GM18502 (cell line): ENCODE measurements at regions not wholly inside any gene's neighbourhood (a gene's known extent, or its start where the extent isn't known, plus 50 kb on each side); places are given as distances from the start of the nearest gene placed in this dataset.

Source experiments
- ATAC-seq: cut with Tn5 transposase; IDR thresholded peaks from one replicate; pipeline ENCODE4 v1.9.1; 2021; ENCODE audit warnings: mild to moderate bottlenecking; ENCODE audit not compliant: unreplicated experiment, poor library complexity

- ATAC-seq = no peak
These were observed 487.4 kb downstream of the TNS3 start for GRCh38 chr7:47094462-47094861.

GRCh38 chr7:47093320-47094234 is 488.3 kb downstream of the TNS3 start:
- ATAC-seq = no peak

GRCh38 chr7:47092336-47092735 is 489.6 kb downstream of the TNS3 start:
- no peak for ATAC-seq

- ATAC-seq = no peak
These were observed 490.8 kb downstream of the TNS3 start for GRCh38 chr7:47091141-47091540.

- no peak for ATAC-seq
These were observed 492.4 kb downstream of the TNS3 start for GRCh38 chr7:47089461-47089860.

- no peak for ATAC-seq
These were observed 492.9 kb downstream of the TNS3 start for GRCh38 chr7:47089068-47089417.

- ATAC-seq = peak; percentile 86
These were observed 493.4 kb downstream of the TNS3 start for GRCh38 chr7:47088329-47089067.

GRCh38 chr7:47087866-47088265 is 494.0 kb downstream of the TNS3 start:
- ATAC-seq = no peak

- no peak for ATAC-seq
These were observed 496.2 kb downstream of the TNS3 start for GRCh38 chr7:47085491-47086275.

- no peak for ATAC-seq
These were observed 498.2 kb downstream of the TNS3 start for GRCh38 chr7:47083476-47084250.

- ATAC-seq = no peak
These were observed 501.1 kb downstream of the TNS3 start for GRCh38 chr7:47080816-47081215.

GRCh38 chr7:47078241-47078640 is 503.7 kb downstream of the TNS3 start:
- no peak for ATAC-seq

GRCh38 chr7:47074702-47075153 is 507.2 kb downstream of the TNS3 start:
- ATAC-seq = no peak

GRCh38 chr7:47073284-47073683 is 508.6 kb downstream of the TNS3 start:
- no peak for ATAC-seq

- no peak for ATAC-seq
These were observed 510.0 kb downstream of the TNS3 start for GRCh38 chr7:47071866-47072265.

- no peak for ATAC-seq
These were observed 512.4 kb downstream of the TNS3 start for GRCh38 chr7:47069385-47070076.

GRCh38 chr7:47066976-47067614 is 514.8 kb downstream of the TNS3 start:
- no peak for ATAC-seq

- ATAC-seq = no peak
These were observed 525.2 kb downstream of the TNS3 start for GRCh38 chr7:47056731-47057130.
